ENCODE measurements at regions not wholly inside any gene's neighbourhood (a gene's known extent, or its start where the extent isn't known, plus 50 kb on each side); places are given as distances from the start of the nearest gene placed in this dataset.

DNA sequence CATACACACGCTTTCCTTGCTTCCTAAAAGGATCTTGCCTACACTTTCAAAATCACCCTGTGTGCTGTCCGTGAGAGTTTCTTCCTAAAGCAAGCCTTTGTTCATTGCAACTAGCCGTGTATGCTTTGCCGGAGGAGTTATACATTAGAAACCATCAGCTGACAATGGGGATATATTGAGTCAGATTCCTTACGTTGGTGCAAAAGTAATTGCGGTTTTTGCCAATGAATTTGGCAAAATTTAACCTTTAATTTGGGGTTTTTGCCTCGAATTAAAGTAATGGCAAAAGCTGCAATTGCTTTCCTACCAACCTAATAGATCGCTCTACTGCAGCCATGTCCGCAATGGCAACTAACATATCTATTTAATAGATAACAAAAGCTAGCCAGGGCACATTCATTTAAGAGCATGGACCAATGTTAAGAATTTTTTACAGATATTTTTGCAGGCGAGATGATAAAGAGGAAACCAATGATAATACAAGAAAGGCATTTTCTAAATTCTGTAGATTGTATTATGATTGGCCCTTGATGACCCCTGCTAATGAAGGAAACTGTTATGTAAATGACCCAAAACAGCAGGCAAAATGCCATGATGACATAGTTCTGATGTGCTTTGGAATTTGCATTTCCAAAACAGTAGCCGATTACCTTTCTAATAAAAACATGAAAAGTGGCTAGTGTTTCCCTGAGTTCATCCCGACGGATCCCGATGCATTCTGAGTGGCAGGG is 184.8 kb upstream of the NRP1 start:
- no peak for TF ChIP-seq EZH2 (IDR thresholded peaks at IDR 0.05; ENCODE audit: borderline replicate concordance, low read depth, low read length, poor library complexity, severe bottlenecking)
- TF ChIP-seq, protein P1, sequence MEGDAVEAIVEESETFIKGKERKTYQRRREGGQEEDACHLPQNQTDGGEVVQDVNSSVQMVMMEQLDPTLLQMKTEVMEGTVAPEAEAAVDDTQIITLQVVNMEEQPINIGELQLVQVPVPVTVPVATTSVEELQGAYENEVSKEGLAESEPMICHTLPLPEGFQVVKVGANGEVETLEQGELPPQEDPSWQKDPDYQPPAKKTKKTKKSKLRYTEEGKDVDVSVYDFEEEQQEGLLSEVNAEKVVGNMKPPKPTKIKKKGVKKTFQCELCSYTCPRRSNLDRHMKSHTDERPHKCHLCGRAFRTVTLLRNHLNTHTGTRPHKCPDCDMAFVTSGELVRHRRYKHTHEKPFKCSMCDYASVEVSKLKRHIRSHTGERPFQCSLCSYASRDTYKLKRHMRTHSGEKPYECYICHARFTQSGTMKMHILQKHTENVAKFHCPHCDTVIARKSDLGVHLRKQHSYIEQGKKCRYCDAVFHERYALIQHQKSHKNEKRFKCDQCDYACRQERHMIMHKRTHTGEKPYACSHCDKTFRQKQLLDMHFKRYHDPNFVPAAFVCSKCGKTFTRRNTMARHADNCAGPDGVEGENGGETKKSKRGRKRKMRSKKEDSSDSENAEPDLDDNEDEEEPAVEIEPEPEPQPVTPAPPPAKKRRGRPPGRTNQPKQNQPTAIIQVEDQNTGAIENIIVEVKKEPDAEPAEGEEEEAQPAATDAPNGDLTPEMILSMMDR (conservative IDR thresholded peaks at IDR 0.05; ENCODE audit: low read depth, low read length), result no peak
